Right lung (tissue), 2 donors: ENCODE measurements at regions not wholly inside any gene's neighbourhood (a gene's known extent, or its start where the extent isn't known, plus 50 kb on each side); places are given as distances from the start of the nearest gene placed in this dataset.

ENCODE experiments used
- DNase-seq, 2 donors: peaks; one replicate each; pipeline ENCODE4 v3.0.0-alpha.2; 2013

- no peak for DNase-seq
Measured at GRCh38 chr11:42047637-42048555, 588.4 kb upstream of the LRRC4C start.

GRCh38 chr11:42049186-42049585 is 589.7 kb upstream of the LRRC4C start:
- no peak for DNase-seq

GRCh38 chr11:42049650-42050049 is 590.2 kb upstream of the LRRC4C start:
- DNase-seq: no peak

GRCh38 chr11:42054351-42054900 is 595.0 kb upstream of the LRRC4C start:
- no peak for DNase-seq

GRCh38 chr11:42055606-42056005 is 596.2 kb upstream of the LRRC4C start:
- no peak for DNase-seq

DNA sequence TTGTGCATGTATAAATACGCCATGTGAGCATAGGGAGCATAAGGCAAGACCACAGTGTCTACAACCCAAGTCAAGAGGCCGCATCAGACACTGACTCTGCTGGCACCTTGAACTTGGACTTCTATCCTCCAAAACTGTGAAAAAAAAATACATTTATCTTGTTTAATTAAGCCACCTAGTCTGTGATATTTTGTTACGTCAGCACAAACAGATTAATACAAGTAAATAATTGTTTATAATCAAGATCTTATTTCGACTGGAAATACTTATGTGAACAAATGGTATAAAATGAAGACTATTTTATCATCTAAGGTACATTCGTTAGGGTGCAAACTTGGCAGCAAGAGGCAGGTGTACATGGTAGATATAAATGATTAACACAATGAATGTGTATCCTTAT is 599.3 kb upstream of the LRRC4C start:
- no peak for DNase-seq

DNA sequence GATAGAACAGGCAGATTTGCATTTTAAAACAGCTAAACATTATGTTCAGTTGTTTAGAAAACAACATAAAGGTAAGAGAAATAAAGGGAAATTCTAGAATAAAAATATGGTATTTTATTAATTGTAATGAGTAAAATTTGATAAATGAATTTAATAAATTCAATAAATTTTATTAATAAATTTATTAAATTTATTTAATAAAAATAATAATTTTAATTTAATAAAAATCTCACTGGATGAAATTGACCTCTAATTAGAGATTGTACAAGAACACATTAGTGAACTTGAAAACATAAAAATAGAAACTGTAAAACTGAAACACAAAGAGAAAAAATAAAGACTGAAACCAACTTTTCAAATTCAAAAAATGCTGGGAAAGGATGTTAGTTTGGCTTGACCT is 605.7 kb upstream of the LRRC4C start:
- DNase-seq: no peak

DNA sequence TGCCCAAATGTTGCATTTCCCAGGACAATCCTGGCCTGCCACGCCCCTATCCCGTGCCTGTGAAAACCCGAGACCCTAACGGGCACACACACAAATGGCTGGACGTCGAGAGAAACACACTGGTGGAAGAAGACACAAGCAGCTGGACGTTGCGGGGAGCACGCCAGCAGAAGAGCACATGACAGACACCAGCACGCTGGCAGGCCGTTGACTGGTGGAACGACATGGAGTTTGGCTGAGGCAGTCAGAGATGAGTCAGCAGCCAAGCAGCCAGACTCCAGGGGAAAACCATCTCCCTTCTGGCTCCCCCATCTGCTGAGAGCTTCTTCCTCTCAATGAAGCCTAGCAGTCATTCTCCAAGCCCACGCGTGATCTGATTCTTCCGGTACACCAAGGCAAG is 606.7 kb upstream of the LRRC4C start:
- DNase-seq: no peak

GRCh38 chr11:42074306-42074705 is 614.9 kb upstream of the LRRC4C start:
- DNase-seq: no peak

- DNase-seq: no peak
Measured at GRCh38 chr11:42075180-42075579, 615.7 kb upstream of the LRRC4C start.

DNA sequence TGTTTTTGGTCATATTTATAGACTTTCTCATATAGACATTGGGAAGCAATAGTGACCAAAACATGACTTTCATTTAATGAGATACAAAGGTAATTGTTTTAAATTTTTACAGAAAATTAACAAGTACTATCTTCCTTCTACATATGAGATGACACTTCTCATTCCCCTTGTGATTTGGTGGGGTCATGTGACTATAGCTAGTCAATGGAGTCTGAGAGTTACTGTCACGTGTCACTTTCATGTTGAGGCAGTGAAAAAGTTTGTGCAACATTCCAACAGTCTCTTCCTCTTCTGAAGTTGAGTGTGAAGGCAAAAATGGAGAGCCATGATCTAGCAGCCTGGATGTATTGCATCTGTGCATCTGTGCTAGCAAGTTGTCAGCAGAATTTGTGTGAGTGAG is 618.3 kb upstream of the LRRC4C start:
- DNase-seq: no peak

DNA sequence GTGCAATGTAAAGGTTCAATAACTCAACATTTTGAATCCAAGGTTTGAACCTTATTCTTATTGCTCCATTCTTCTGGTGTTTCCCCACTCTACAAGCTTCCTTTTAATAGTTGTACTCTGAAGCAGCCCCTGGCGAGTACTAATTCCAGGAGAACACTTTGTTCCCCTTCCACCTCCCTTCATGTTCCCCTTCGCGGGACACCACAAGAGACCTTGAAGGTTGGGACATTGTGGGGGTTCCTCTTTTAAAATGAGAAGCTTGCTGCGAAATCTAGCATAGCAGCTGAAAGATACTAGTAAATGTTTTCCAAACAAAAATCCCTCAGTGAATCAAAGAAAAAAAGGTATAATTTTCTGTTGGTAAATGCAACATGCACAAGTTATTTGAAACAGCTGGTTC is 626.3 kb upstream of the LRRC4C start:
- no peak for DNase-seq

DNA sequence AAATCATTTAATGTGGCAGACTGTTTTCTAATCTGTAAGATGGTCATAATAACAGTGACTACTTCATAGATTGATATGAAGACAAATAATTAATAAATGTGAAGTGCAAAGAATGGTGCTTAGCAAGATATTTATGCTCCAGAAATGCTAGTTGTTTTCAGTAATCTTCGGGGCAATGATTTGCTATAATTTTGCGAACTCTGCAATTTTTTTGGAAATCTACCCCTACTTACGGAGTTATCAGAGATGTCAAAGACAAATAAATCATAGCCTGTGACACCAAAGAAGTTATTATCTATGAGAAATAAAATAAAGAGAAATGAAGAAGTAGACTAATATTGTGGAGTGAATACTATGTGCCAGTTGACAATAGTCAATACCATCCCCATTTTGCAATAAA is 634.1 kb upstream of the LRRC4C start:
- no peak for DNase-seq

DNA sequence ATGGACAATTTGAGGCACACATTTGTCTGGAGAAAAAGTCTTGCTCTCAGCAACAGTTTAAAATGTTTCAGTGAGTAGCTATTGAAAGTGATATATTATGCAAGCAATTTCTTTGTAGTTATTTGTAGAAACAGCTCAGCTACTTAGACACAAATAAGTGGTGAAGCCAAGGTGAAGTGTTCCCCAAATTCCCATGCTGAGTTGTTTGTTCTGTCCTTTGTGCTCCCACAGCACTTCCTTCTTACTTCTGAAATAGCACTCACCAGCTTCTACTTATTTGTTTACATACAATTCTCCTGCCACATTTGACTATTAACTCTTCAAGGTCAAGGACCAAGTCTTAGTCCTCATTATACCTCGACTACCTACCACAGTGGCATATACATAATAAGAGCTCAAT is 638.6 kb upstream of the LRRC4C start:
- DNase-seq: no peak

- no peak for DNase-seq
Measured at GRCh38 chr11:42112866-42113265, 653.4 kb upstream of the LRRC4C start.

DNA sequence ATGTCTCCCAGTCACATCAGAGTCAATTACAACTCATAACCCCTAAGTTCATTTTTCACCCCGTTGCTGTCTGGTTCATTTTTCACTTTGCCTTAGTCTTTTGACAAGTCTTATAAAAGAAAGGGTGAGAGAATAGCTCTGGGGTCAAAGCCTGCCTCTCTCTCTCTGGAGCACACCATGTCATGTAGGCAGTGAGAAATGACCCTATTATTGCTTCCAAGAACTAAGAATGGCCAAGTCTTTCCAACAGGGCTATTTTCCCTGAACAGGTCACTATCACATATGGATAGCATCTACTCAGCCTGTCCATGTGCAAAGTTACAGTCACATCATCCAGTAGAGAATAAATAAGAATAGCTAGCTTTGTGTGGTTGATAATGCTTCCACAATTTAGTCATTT is 655.5 kb upstream of the LRRC4C start:
- DNase-seq: no peak

- no peak for DNase-seq
Measured at GRCh38 chr11:42138454-42138853, 679.0 kb upstream of the LRRC4C start.

GRCh38 chr11:42145311-42145710 is 685.9 kb upstream of the LRRC4C start:
- no peak for DNase-seq

DNA sequence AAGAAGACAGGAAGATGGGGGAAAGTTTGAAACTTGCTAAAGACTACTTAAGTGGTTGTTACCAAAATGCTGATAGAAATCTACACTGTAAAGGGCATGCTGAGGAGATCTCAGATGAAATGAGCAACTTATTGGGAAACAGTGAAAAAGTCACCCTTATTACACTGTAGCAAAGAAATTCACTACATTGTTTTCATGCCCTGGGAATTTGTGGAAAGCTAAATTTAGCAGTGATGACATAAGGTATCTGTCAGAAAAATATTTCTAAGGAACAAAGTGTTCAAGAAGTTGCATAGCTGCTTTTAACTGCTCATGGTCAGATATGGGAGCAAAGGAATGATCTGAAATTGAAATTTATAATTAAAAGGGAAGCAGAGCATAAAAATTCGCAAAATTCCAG is 702.4 kb upstream of the LRRC4C start:
- no peak for DNase-seq

GRCh38 chr11:42169191-42169590 is 709.7 kb upstream of the LRRC4C start:
- no peak for DNase-seq

- peak; percentile 13 to 19 for DNase-seq
Measured at GRCh38 chr11:42170601-42171000, 711.1 kb upstream of the LRRC4C start.

DNA sequence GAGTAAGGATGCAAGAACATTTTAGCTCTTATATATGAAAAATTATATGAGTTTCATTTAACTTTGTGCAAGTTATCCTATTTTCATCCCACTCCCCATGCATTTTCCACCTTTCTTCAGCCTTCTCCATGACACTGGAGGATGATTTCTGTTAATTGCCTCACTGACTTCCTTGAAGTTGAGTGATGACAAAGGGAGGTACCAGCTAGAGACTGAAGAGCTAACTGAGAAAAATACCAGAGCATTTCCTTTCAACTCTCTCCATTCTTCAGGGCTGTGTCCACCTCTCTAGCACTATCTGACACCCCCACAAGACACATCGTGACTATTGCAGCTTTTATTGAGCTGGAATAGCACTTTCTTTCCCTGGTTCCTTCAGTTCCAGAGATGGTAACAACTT is 711.6 kb upstream of the LRRC4C start:
- DNase-seq: no peak

DNA sequence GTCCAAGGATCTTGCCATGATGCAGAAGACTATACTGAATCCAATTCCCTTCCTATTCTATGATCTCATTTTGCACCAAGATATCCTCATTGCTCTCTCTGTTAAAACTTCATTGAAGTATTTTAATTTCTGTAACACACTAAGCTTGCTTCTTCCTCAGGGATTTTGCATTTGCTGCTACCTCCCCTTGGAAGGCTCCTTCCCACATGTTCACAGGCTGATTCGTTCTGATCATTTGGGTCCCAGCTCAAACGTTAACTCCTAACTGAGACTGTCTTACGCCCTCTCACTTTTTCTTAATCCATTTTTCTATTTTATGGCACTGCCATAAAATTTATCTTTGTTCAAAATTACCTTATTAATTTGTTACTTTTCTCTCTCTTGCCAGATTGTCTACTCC is 713.0 kb upstream of the LRRC4C start:
- no peak for DNase-seq

- no peak for DNase-seq
Measured at GRCh38 chr11:42175203-42175602, 715.8 kb upstream of the LRRC4C start.
